Mesendoderm (in vitro differentiated cells): ENCODE measurements at regions not wholly inside any gene's neighbourhood (a gene's known extent, or its start where the extent isn't known, plus 50 kb on each side); places are given as distances from the start of the nearest gene placed in this dataset.
A peak's percentile ranks its signal among the peaks of the same experiment; 100 is the strongest.
"Not testable (repeated sequence)": the region's sequence is repeated elsewhere in the genome, so short reads cannot be mapped to it uniquely, and the experiment has no call there.

Experiments used
- DNase-seq: peaks from one replicate; pipeline ENCODE4 v3.0.0; 2013
- H2AK5ac ChIP-seq: 2 replicates; pipeline ENCODE4 v1.6.1; 2013; ENCODE audit warnings: low read length, inconsistent platforms
- H2BK120ac ChIP-seq: 2 replicates; pipeline ENCODE4 v1.6.1; 2013; ENCODE audit warnings: low read depth, mild to moderate bottlenecking, low read length, moderate library complexity, mixed read lengths
- H2BK15ac ChIP-seq: replicated peaks from 2 replicates; pipeline ENCODE4 v1.6.1; 2013; ENCODE audit warnings: low read depth, mild to moderate bottlenecking, moderate library complexity
- H2BK5ac ChIP-seq: 2 replicates; pipeline ENCODE4 v1.6.1; 2013; ENCODE audit warnings: low read length, inconsistent platforms
- H3K18ac ChIP-seq: 2 replicates; pipeline ENCODE4 v1.6.1; 2013; ENCODE audit warnings: mild to moderate bottlenecking, low read length, mixed read lengths
- H3K23ac ChIP-seq: one replicate; pipeline ENCODE4 v1.6.1; 2013; ENCODE audit warnings: low read length
- H3K27ac ChIP-seq: 2 replicates; pipeline ENCODE4 v1.5.1; 2013; ENCODE audit warnings: low read depth, mild to moderate bottlenecking, inconsistent platforms, low read length, moderate library complexity
- H3K27me3 ChIP-seq: 2 replicates; pipeline ENCODE4 v1.6.1; 2013; ENCODE audit warnings: low read length, control low read depth, mild to moderate bottlenecking, inconsistent platforms; ENCODE audit not compliant: insufficient read depth, poor library complexity
- H3K36me3 ChIP-seq: 2 replicates; pipeline ENCODE4 v1.6.1; 2013; ENCODE audit warnings: low read length, inconsistent platforms; ENCODE audit not compliant: control insufficient read depth, insufficient read depth
- H3K4ac ChIP-seq: one replicate; pipeline ENCODE4 v1.6.1; 2013; ENCODE audit warnings: low read depth, mild to moderate bottlenecking, low read length, moderate library complexity
- H3K4me1 ChIP-seq: 2 replicates; pipeline ENCODE4 v1.6.1; 2013; ENCODE audit warnings: low read depth, low read length, inconsistent platforms; ENCODE audit not compliant: control insufficient read depth
- H3K4me2 ChIP-seq: 2 replicates; pipeline ENCODE4 v1.6.1; 2013; ENCODE audit warnings: low read length
- H3K4me3 ChIP-seq: 2 replicates; pipeline ENCODE4 v1.5.1; 2013; ENCODE audit warnings: mild to moderate bottlenecking, low read length
- H3K56ac ChIP-seq: one replicate; pipeline ENCODE4 v1.6.1; 2013; ENCODE audit warnings: low read length
- H3K79me1 ChIP-seq: 2 replicates; pipeline ENCODE4 v1.6.1; 2013; ENCODE audit warnings: low read length, inconsistent platforms
- H3K79me2 ChIP-seq: 2 replicates; pipeline ENCODE4 v1.6.1; 2013; ENCODE audit warnings: mild to moderate bottlenecking, low read length; ENCODE audit not compliant: control insufficient read depth, insufficient read depth
- H3K9ac ChIP-seq: 2 replicates; pipeline ENCODE4 v1.6.1; 2013; ENCODE audit warnings: low read length, inconsistent platforms
- H4K5ac ChIP-seq: one replicate; pipeline ENCODE4 v1.6.1; 2013; ENCODE audit warnings: low read length
- H4K8ac ChIP-seq: one replicate; pipeline ENCODE4 v1.6.1; 2013; ENCODE audit warnings: low read depth, mild to moderate bottlenecking, control low read depth, low read length, moderate library complexity
- WGBS: extraction: QIAGEN DNeasy Blood & Tissue Kit; methylation state at CpG from one replicate; pipeline ENCODE4 v1.1.7; 2013; ENCODE audit warnings: low lambda C conversion rate, missing lambda C conversion rate; ENCODE audit not compliant: insufficient coverage; ENCODE audit errors: extremely low coverage; 5-methylcytosine and 5-hydroxymethylcytosine counted together

GRCh38 chr2:138369856-138370255, 131.7 kb upstream of the SPOPL start:
- Histone ChIP-seq H3K4me2 (no peak overlapping the region), H3K9ac (no peak overlapping the region), H2BK15ac (no peak overlapping the region), H3K4me3 (no peak overlapping the region), H3K27me3 (no peaks in the 10 kb centered on the region), H3K4ac (no peak overlapping the region), H3K36me3 (no peaks in the 10 kb centered on the region), H3K27ac (no peak overlapping the region), H3K56ac (no peak overlapping the region), H4K5ac (no peak overlapping the region), H3K4me1 (no peaks in the 10 kb centered on the region), H3K79me1 (no peaks in the 10 kb centered on the region), H2AK5ac (no peak overlapping the region), H4K8ac (no peak overlapping the region), H3K23ac (no peak overlapping the region), H2BK5ac (no peak overlapping the region), H2BK120ac (no peak overlapping the region), H3K18ac (no peak overlapping the region), H3K79me2 (no peaks in the 10 kb centered on the region)
- no peak for DNase-seq

DNA sequence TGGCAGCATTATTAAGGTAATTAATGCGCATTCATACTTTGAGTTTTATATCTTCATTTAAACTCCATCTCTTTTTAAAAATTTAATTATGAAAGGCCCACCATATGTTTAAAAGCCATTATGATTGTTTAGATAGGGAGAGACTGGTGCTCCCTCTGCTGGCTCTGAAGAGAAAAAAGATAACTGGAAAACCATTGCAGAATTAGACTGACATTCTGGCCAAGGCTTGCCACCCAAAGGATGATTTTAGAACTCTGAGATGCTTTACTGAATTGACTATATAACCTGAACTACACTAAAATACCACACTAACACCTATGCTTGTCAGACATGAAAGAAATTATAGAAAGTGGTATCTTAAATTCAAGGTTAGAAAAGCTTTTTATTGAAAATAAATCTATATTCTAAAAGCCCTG, 127.6 kb upstream of the SPOPL start:
- no peak overlapping the region for H2BK120ac ChIP-seq
- peak; percentile 53 for DNase-seq
- H3K79me1 ChIP-seq = no peaks in the 10 kb centered on the region
- no peak overlapping the region for H3K4ac ChIP-seq
- no peak overlapping the region for H4K5ac ChIP-seq
- H3K79me2 ChIP-seq = no peaks in the 10 kb centered on the region
- WGBS = no CpG with 5 or more reads among the region's 1 CpG
- H3K36me3 ChIP-seq = no peaks in the 10 kb centered on the region
- H3K56ac ChIP-seq = no peak overlapping the region
- no peak overlapping the region for H2BK15ac ChIP-seq
- no peak overlapping the region for H2BK5ac ChIP-seq
- H3K23ac ChIP-seq = no peak overlapping the region
- H3K18ac ChIP-seq = no peak overlapping the region
- H3K27me3 ChIP-seq = no peaks in the 10 kb centered on the region
- H3K4me3 ChIP-seq = no peak overlapping the region
- H4K8ac ChIP-seq = no peak overlapping the region
- H3K9ac ChIP-seq = no peak overlapping the region
- no peak overlapping the region for H2AK5ac ChIP-seq
- H3K4me1 ChIP-seq = no peaks in the 10 kb centered on the region
- no peak overlapping the region for H3K4me2 ChIP-seq
- H3K27ac ChIP-seq = no peak overlapping the region

DNA sequence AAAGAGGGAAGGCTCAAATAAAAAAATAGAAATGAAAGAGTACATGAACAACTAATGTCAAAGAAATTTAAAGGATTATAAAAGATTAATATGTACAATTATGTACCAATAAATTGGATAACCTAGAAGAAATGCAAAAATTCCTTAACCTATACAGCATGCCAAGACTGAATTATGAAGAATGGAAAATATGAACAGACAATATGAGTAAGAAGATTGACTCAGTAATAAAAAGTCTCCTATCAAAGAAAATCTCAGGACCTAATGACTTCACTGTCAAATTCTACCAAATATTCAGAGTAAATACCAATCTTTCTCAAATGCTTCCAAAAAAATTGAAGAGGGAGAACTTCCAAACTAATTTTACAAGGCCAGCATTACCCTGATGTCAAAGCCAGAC, 120.2 kb upstream of the SPOPL start:
- Histone ChIP-seq H3K9ac (no peak overlapping the region), H2AK5ac (no peak overlapping the region), H3K79me1 (no peaks in the 10 kb centered on the region), H3K27ac (no peak overlapping the region), H3K27me3 (no peaks in the 10 kb centered on the region), H2BK120ac (no peak overlapping the region), H3K79me2 (no peaks in the 10 kb centered on the region), H3K4me3 (no peak overlapping the region), H2BK15ac (no peak overlapping the region), H3K18ac (no peak overlapping the region), H3K56ac (no peak overlapping the region), H3K4me1 (no peaks in the 10 kb centered on the region), H3K36me3 (no peaks in the 10 kb centered on the region), H3K23ac (no peak overlapping the region), H3K4ac (no peak overlapping the region), H2BK5ac (no peak overlapping the region), H3K4me2 (no peak overlapping the region), H4K5ac (no peak overlapping the region), H4K8ac (no peak overlapping the region)
- no peak for DNase-seq

DNA sequence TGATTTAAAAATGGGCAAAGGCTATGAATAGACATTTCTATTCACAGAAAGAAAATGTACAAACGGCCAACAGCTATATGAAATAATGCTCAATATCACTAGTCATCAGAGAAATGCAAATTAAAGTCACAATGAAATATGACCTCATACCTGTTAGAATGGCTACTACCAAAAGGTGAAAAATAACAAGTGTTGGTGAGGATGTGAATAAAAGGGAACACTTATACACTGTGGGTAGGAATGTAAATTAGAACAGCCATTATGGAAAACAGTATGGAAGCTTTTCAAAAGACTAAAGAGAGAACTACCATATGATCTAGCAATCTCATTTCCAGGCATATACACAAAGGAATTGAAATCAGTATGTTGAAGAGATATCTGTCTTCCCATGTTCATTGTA, 118.9 kb upstream of the SPOPL start:
- no CpG with 5 or more reads among the region's 1 CpG for WGBS
- H3K4me1 ChIP-seq = no peaks in the 10 kb centered on the region
- H3K4me2 ChIP-seq = no peak overlapping the region
- no peaks in the 10 kb centered on the region for H3K36me3 ChIP-seq
- H3K56ac ChIP-seq = no peak overlapping the region
- DNase-seq = no peak
- no peak overlapping the region for H2AK5ac ChIP-seq
- no peak overlapping the region for H3K9ac ChIP-seq
- H3K27ac ChIP-seq = no peak overlapping the region
- H3K18ac ChIP-seq = no peak overlapping the region
- H3K79me2 ChIP-seq = no peaks in the 10 kb centered on the region
- no peak overlapping the region for H2BK120ac ChIP-seq
- no peak overlapping the region for H4K8ac ChIP-seq
- H3K79me1 ChIP-seq = no peaks in the 10 kb centered on the region
- H4K5ac ChIP-seq = no peak overlapping the region
- no peak overlapping the region for H3K23ac ChIP-seq
- H3K4me3 ChIP-seq = no peak overlapping the region
- H3K27me3 ChIP-seq = no peaks in the 10 kb centered on the region
- no peak overlapping the region for H2BK15ac ChIP-seq
- no peak overlapping the region for H3K4ac ChIP-seq
- H2BK5ac ChIP-seq = no peak overlapping the region

- not testable (repeated sequence) for H2AK5ac ChIP-seq, H3K9ac ChIP-seq, H3K4me1 ChIP-seq, H3K4ac ChIP-seq, H3K79me2 ChIP-seq, H4K5ac ChIP-seq, H3K23ac ChIP-seq, H3K27me3 ChIP-seq, H3K18ac ChIP-seq, H3K4me2 ChIP-seq, H3K79me1 ChIP-seq, H2BK120ac ChIP-seq, H2BK5ac ChIP-seq, H2BK15ac ChIP-seq, H3K36me3 ChIP-seq, H3K27ac ChIP-seq, H3K4me3 ChIP-seq, H4K8ac ChIP-seq, H3K56ac ChIP-seq
- no CpG with 5 or more reads among the region's 9 CpGs for WGBS
- peak; percentile 37 for DNase-seq
Observed at GRCh38 chr2:138386191-138386590, 115.4 kb upstream of the SPOPL start.

DNA sequence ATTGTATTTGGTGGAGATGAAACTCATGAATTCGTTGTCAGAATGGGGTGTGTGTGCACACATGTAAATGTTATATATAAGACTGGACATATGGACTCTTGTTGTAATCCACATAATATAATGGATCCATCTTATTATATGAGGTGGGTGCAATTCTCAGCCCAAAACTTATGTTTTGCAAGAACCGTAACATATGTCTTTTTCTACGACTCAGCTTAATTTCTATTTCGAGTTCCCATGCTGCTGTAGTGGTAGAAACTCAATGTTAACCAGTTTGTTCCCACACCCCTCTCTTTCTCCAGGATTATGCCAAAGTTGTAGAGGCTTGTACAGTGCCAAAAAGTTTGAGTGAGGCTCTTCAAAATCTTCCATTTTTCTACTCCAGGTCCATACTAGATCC, 112.5 kb upstream of the SPOPL start:
- Histone ChIP-seq H2BK5ac (no peak overlapping the region), H3K36me3 (no peaks in the 10 kb centered on the region), H3K9ac (no peak overlapping the region), H3K27ac (no peak overlapping the region), H4K8ac (no peak overlapping the region), H2BK15ac (no peak overlapping the region), H2AK5ac (no peak overlapping the region), H3K27me3 (no peaks in the 10 kb centered on the region), H3K4me2 (no peak overlapping the region), H3K56ac (no peak overlapping the region), H3K4ac (no peak overlapping the region), H3K4me1 (no peaks in the 10 kb centered on the region), H3K23ac (no peak overlapping the region), H3K18ac (no peak overlapping the region), H2BK120ac (no peak overlapping the region), H4K5ac (no peak overlapping the region), H3K79me1 (no peaks in the 10 kb centered on the region), H3K79me2 (no peaks in the 10 kb centered on the region), H3K4me3 (no peak overlapping the region)
- DNase-seq = no peak
- no CpG with 5 or more reads among the region's 4 CpGs for WGBS
